Upper lobe of left lung (tissue), 6 donors: ENCODE measurements at regions not wholly inside any gene's neighbourhood (a gene's known extent, or its start where the extent isn't known, plus 50 kb on each side); places are given as distances from the start of the nearest gene placed in this dataset.

Source experiments
- ATAC-seq, 2 donors: fragments of 200-7000 bp; cut with Tn5 transposase; one replicate each; pipeline ENCODE4 v1.9.1; 2022; ENCODE audit warnings: mild to moderate bottlenecking in 2 of 2, moderate library complexity in 2 of 2; ENCODE audit not compliant: low FRiP score in 2 of 2
- DNase-seq, 2 donors: peaks; one replicate each; pipeline ENCODE4 v3.0.0-alpha.2; 2019 to 2020
- H3K27ac ChIP-seq, 4 donors: fragments of 200-600 bp; sonication (generic); one replicate each; pipeline ENCODE4 v1.5.1; 2016 to 2019
- H3K27me3 ChIP-seq, 4 donors: fragments of 200-600 bp; sonication (generic); one replicate each; pipeline ENCODE4 v1.5.1; 2017 to 2019
- H3K36me3 ChIP-seq, 4 donors: fragments of 200-600 bp; sonication (generic); one replicate each; pipeline ENCODE4 v1.5.1; 2016 to 2019
- H3K4me1 ChIP-seq, 4 donors: fragments of 200-600 bp; sonication (generic); one replicate each; pipeline ENCODE4 v1.5.1; 2018 to 2019
- H3K4me3 ChIP-seq, 4 donors: fragments of 200-600 bp; sonication (generic); one replicate each; pipeline ENCODE4 v1.5.1; 2017 to 2019; ENCODE audit warnings: mild to moderate bottlenecking in 2 of 4, moderate library complexity in 1 of 4
- H3K9me3 ChIP-seq, 4 donors: fragments of 200-600 bp; sonication (generic); one replicate each; pipeline ENCODE4 v1.5.1; 2018 to 2019
- EP300 ChIP-seq, 4 donors: sonication (generic); formaldehyde crosslinking; IDR thresholded peaks; one replicate each; pipeline ENCODE4 v1.5.1; 2017; ENCODE audit warnings: antibody characterized with exemption in 4 of 4, control low read depth in 2 of 4
- POLR2A ChIP-seq, 4 donors: fragments of 450-650 bp; IDR thresholded peaks; one replicate each; pipeline ENCODE4 v1.5.1; 2016 to 2017; ENCODE audit warnings: antibody characterized with exemption in 4 of 4, mild to moderate bottlenecking in 2 of 4
- POLR2AphosphoS5 ChIP-seq, 2 donors: sonication (generic); formaldehyde crosslinking; IDR thresholded peaks; one replicate each; pipeline ENCODE4 v1.5.1; 2017; ENCODE audit warnings: antibody characterized with exemption in 2 of 2
- WGBS, 2 donors: methylation state at CpG; one replicate each; pipeline ENCODE4 v1.1.5; 2017 to 2018; 5-methylcytosine and 5-hydroxymethylcytosine counted together
- TF ChIP-seq, protein P1 (sequence below), 6 experiments: fragments of 450-650 bp in 4 of 6; fragments of 200-600 bp in 2 of 6; sonication (generic) in 2 of 6; IDR thresholded peaks; one replicate each; pipeline ENCODE4 v1.5.1; 2016 to 2019; ENCODE audit warnings: antibody characterized with exemption in 6 of 6
- donor health status: DM: no; HTN: no; CAD: no; lungs with moderate emphysema.
- donor health status: DM: no; HTN: yes; CAD: no; lungs with severe emphysema.

DNA sequence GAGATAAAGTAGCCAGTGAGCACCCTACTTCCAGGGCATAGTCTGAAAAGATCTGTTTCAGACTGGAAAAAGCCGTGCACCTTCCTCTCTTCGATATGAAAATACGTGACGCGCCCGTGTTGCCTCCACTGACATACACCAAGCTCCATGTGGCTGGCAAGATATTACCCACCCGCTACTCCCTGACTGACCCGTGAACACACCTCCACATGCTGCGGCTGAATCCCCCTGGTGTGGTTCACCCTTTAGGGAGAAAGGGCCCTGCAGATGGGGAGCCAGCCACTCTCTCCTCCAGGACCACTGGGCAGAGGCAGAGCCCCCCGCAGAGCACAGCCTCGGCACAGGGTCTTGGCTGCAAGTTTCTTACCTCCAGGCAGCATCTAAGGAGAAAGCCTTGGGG, 245.0 kb downstream of the BRD1 start:
- H3K9me3 ChIP-seq: peaks cover 0 to 5% (median 2%) of the 10 kb centered on the region in 4 donors
- DNase-seq: peak in 1 of 2 donors; percentile 34
- H3K4me3 ChIP-seq: no peak overlapping the region
- no peak for ATAC-seq
- TF ChIP-seq POLR2A (IDR thresholded peaks at IDR 0.05): no peak
- TF ChIP-seq, protein P1, sequence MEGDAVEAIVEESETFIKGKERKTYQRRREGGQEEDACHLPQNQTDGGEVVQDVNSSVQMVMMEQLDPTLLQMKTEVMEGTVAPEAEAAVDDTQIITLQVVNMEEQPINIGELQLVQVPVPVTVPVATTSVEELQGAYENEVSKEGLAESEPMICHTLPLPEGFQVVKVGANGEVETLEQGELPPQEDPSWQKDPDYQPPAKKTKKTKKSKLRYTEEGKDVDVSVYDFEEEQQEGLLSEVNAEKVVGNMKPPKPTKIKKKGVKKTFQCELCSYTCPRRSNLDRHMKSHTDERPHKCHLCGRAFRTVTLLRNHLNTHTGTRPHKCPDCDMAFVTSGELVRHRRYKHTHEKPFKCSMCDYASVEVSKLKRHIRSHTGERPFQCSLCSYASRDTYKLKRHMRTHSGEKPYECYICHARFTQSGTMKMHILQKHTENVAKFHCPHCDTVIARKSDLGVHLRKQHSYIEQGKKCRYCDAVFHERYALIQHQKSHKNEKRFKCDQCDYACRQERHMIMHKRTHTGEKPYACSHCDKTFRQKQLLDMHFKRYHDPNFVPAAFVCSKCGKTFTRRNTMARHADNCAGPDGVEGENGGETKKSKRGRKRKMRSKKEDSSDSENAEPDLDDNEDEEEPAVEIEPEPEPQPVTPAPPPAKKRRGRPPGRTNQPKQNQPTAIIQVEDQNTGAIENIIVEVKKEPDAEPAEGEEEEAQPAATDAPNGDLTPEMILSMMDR (IDR thresholded peaks at IDR 0.05): no peak
- no peak for TF ChIP-seq EP300 (IDR thresholded peaks at IDR 0.05)
- no peak for TF ChIP-seq POLR2AphosphoS5 (IDR thresholded peaks at IDR 0.05)
- no peaks in the 10 kb centered on the region for H3K27me3 ChIP-seq
- H3K27ac ChIP-seq: no peak overlapping the region
- WGBS, 2 donors: 90 to 98% methylated on average over 11 of the region's 11 CpGs
- peaks cover 0 to 4% (median 0%) of the 10 kb centered on the region in 4 donors for H3K36me3 ChIP-seq
- no peaks in the 10 kb centered on the region for H3K4me1 ChIP-seq

DNA sequence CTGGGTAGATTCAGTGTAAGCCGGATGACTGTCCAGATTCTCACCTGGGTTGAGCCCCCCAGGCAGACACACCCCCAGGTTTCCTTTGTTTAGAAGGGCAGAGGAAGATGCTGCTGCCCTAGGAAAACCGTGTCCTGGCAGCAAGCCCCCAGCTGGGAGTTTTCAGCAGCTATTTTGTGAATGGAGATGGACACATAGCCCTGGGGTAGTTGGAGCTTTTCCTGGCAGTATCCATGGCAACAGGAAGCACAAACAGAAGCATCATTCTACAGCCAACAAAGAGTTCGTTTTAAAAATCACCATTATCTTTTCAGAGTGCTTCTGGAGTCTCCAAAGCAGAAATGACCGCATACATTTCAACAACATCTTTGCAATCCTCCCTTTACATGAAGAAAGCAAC, 245.5 kb downstream of the BRD1 start:
- peaks cover 0 to 4% (median 0%) of the 10 kb centered on the region in 4 donors for H3K36me3 ChIP-seq
- H3K4me1 ChIP-seq: no peaks in the 10 kb centered on the region
- DNase-seq (no peak), ATAC-seq (no peak)
- TF ChIP-seq POLR2A (IDR thresholded peaks at IDR 0.05): no peak
- TF ChIP-seq, protein P1 (IDR thresholded peaks at IDR 0.05): no peak
- no peak for TF ChIP-seq POLR2AphosphoS5 (IDR thresholded peaks at IDR 0.05)
- no peak for TF ChIP-seq EP300 (IDR thresholded peaks at IDR 0.05)
- peaks cover 0 to 5% (median 2%) of the 10 kb centered on the region in 4 donors for H3K9me3 ChIP-seq
- no peak overlapping the region for H3K27ac ChIP-seq
- H3K4me3 ChIP-seq: no peak overlapping the region
- no peaks in the 10 kb centered on the region for H3K27me3 ChIP-seq
- WGBS, 2 donors: 83 to 85% methylated on average over 4 of the region's 4 CpGs

DNA sequence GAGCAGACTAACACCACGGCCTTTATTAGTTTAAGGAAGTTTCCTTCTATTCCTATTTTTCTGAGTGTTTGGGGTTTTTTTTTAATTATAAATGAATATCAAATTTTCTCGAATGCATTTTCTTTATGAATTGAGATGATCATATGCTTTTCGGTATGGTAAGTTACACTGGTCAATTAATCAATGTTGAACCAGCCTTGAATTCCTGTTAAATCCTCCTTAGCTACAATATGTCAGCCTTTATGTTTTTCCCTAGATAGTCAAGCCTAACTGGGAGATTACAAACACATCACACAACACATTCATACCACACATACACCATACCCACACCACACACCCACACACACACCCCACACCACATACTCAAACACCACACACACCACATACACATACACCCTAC, 247.6 kb downstream of the BRD1 start:
- H3K27ac ChIP-seq: no peak overlapping the region
- 63 to 93% methylated on average over 3 of the region's 3 CpGs for WGBS, 2 donors

DNA sequence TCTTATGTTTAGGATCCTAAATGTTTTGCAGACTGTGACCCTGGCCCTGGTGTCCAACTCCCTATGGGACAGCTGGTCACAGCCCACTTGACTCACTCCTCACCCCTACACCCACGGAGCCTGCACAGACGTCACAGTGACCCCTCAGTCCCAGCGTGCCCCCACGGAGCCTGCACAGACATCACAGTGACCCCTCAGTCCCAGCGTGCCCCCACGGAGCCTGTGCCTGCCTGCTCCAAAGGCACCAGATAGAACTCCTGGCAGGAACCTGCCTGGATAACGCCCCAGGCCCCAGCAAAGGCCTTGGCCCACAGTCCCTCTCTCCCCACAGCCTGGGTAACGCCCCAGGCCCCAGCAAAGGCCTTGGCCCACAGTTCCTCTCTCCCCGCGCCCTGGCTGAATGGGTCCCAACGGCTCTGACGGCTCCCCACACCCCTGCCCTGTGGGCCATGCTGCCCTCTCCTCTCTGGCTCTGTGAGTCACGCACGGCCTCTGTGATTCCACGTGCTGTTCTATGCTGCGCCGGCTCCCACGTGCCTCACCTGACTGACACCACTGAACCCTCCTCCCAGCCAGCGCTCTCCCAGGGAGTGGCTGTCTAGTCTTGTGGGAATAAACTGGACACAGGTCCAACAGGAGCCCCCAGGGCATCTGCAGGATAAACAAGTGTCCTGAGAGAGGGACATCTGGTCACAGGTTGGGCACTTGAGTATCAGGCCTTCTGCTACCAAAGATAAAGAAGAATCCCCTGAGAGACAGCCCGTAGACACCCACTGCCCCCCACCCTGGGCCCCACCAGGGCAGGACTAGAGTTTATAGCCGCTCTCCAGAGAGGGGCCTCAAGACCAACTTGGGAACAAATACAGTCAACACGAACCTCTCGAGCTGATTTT, 250.3 kb downstream of the BRD1 start:
- peak in 1 of 2 donors; percentile 5 for ATAC-seq
- H3K9me3 ChIP-seq: peaks cover 0 to 5% (median 2%) of the 10 kb centered on the region in 4 donors
- peak in 1 of 2 donors; percentile 50 for DNase-seq
- H3K4me3 ChIP-seq: no peak overlapping the region
- no peaks in the 10 kb centered on the region for H3K36me3 ChIP-seq
- 84 to 91% methylated on average over 13 to 19 of the region's 23 CpGs for WGBS, 2 donors
- no peaks in the 10 kb centered on the region for H3K27me3 ChIP-seq
- peaks cover 0 to 18% (median 5%) of the 10 kb centered on the region in 4 donors for H3K4me1 ChIP-seq
- TF ChIP-seq, protein P1 (IDR thresholded peaks at IDR 0.05): no peak
- no peak for TF ChIP-seq POLR2A (IDR thresholded peaks at IDR 0.05)
- TF ChIP-seq EP300 (IDR thresholded peaks at IDR 0.05): peak in 1 of 4 donors; percentile 6
- TF ChIP-seq POLR2AphosphoS5 (IDR thresholded peaks at IDR 0.05): peak in 1 of 2 donors; percentile 21
- peak overlapping the region in 2 of 4 donors; percentile 20 to 88 for H3K27ac ChIP-seq

More for the DNA sequence above, 247.6 kb downstream of the BRD1 start:
- H3K4me3 ChIP-seq: no peak overlapping the region
- H3K4me1 ChIP-seq: peaks cover 0 to 15% (median 1%) of the 10 kb centered on the region in 4 donors
- no peak for TF ChIP-seq POLR2AphosphoS5 (IDR thresholded peaks at IDR 0.05)
- TF ChIP-seq, protein P1 (IDR thresholded peaks at IDR 0.05): no peak
- no peak for TF ChIP-seq POLR2A (IDR thresholded peaks at IDR 0.05)
- no peak for TF ChIP-seq EP300 (IDR thresholded peaks at IDR 0.05)
- no peaks in the 10 kb centered on the region for H3K27me3 ChIP-seq
- peaks cover 0 to 4% (median 0%) of the 10 kb centered on the region in 4 donors for H3K36me3 ChIP-seq
- no peak for ATAC-seq
- DNase-seq: no peak
- H3K9me3 ChIP-seq: peaks cover 0 to 5% (median 2%) of the 10 kb centered on the region in 4 donors
